HL-60 (cell line): ENCODE measurements at regions not wholly inside any gene's neighbourhood (a gene's known extent, or its start where the extent isn't known, plus 50 kb on each side); places are given as distances from the start of the nearest gene placed in this dataset.

Experiments
- DNase-seq, 2 experiments: peaks; one replicate each; pipeline ENCODE4 v3.0.0-alpha.2; 2010 to 2020; ENCODE audit warnings: low read depth in 1 of 2, low spot score in 1 of 2
- H3K27ac ChIP-seq: fragments of 250-450 bp; sonication (Bioruptor Pico); replicated peaks from 2 replicates; pipeline ENCODE4 v1.5.1; 2020; ENCODE audit warnings: mild to moderate bottlenecking, moderate library complexity
- H3K27me3 ChIP-seq: fragments of 250-450 bp; sonication (Bioruptor Pico); 2 replicates; pipeline ENCODE4 v1.5.1; 2021; ENCODE audit warnings: mild to moderate bottlenecking, moderate library complexity; ENCODE audit not compliant: insufficient read depth, poor library complexity, severe bottlenecking
- H3K4me3 ChIP-seq: replicated peaks from 2 replicates; pipeline ENCODE4 v1.5.1; 2011; ENCODE audit warnings: mild to moderate bottlenecking, control low read depth, low read length; ENCODE audit not compliant: insufficient read depth
- GABPA ChIP-seq: IDR thresholded peaks from 2 replicates; pipeline ENCODE4 v1.6.1; 2012; ENCODE audit warnings: low read depth
- POLR2AphosphoS5 ChIP-seq: IDR thresholded peaks from 2 replicates; pipeline ENCODE4 v1.6.1; 2012; ENCODE audit warnings: low read depth
- SPI1 ChIP-seq: IDR thresholded peaks from 2 replicates; pipeline ENCODE4 v1.6.1; 2012; ENCODE audit warnings: low read depth, mild to moderate bottlenecking, borderline replicate concordance
- TF ChIP-seq, protein P1 (sequence below): IDR thresholded peaks from 2 replicates; pipeline ENCODE4 v1.6.1; 2012; ENCODE audit warnings: low read depth; ENCODE audit not compliant: insufficient replicate concordance
- TF ChIP-seq, protein P2 (sequence below): IDR thresholded peaks from one replicate; pipeline ENCODE4 v1.5.1; 2011; ENCODE audit warnings: low read length, control low read depth, inconsistent platforms; ENCODE audit not compliant: insufficient read depth

DNA sequence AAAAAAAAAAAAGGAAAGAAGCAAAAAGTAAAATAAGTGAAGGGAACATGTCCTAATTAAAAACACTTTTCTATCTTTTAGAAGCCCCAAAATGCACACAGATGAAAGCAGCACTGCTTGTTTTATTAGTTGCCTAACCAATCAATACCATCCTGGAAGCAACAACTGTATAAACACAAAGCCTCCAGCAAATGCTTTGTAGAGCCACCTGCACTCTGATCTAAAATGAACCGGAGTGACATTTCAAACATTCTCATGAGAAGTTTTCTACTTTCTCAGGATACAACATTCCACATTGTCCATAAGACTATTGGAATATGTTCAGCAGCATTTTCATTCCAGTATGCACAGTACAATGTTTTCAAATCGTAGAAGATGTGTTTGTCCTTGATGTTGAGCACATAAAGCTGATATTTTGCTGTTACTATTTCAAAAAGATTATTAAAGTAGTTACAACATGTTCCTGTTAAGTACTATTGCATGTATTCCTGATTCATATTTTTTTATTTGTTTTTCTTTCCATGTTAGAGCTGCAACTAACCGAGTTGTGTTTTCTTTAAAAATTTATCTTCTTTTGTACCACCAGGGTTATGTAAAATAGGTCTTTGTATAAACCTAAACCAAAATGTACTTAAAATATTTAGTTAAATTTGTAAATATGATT lies 50.3 kb upstream of the PLSCR5 start:
- TF ChIP-seq, protein P1, sequence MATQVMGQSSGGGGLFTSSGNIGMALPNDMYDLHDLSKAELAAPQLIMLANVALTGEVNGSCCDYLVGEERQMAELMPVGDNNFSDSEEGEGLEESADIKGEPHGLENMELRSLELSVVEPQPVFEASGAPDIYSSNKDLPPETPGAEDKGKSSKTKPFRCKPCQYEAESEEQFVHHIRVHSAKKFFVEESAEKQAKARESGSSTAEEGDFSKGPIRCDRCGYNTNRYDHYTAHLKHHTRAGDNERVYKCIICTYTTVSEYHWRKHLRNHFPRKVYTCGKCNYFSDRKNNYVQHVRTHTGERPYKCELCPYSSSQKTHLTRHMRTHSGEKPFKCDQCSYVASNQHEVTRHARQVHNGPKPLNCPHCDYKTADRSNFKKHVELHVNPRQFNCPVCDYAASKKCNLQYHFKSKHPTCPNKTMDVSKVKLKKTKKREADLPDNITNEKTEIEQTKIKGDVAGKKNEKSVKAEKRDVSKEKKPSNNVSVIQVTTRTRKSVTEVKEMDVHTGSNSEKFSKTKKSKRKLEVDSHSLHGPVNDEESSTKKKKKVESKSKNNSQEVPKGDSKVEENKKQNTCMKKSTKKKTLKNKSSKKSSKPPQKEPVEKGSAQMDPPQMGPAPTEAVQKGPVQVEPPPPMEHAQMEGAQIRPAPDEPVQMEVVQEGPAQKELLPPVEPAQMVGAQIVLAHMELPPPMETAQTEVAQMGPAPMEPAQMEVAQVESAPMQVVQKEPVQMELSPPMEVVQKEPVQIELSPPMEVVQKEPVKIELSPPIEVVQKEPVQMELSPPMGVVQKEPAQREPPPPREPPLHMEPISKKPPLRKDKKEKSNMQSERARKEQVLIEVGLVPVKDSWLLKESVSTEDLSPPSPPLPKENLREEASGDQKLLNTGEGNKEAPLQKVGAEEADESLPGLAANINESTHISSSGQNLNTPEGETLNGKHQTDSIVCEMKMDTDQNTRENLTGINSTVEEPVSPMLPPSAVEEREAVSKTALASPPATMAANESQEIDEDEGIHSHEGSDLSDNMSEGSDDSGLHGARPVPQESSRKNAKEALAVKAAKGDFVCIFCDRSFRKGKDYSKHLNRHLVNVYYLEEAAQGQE: no peak
- TF ChIP-seq, protein P2, sequence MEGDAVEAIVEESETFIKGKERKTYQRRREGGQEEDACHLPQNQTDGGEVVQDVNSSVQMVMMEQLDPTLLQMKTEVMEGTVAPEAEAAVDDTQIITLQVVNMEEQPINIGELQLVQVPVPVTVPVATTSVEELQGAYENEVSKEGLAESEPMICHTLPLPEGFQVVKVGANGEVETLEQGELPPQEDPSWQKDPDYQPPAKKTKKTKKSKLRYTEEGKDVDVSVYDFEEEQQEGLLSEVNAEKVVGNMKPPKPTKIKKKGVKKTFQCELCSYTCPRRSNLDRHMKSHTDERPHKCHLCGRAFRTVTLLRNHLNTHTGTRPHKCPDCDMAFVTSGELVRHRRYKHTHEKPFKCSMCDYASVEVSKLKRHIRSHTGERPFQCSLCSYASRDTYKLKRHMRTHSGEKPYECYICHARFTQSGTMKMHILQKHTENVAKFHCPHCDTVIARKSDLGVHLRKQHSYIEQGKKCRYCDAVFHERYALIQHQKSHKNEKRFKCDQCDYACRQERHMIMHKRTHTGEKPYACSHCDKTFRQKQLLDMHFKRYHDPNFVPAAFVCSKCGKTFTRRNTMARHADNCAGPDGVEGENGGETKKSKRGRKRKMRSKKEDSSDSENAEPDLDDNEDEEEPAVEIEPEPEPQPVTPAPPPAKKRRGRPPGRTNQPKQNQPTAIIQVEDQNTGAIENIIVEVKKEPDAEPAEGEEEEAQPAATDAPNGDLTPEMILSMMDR: no peak
- TF ChIP-seq SPI1 (no peak), GABPA (no peak), POLR2AphosphoS5 (no peak)
- no peak for DNase-seq
- no peaks in the 10 kb centered on the region for H3K27me3 ChIP-seq
- no peak overlapping the region for H3K4me3 ChIP-seq
- no peak overlapping the region for H3K27ac ChIP-seq
